HL-60 (cell line): ENCODE measurements at regions not wholly inside any gene's neighbourhood (a gene's known extent, or its start where the extent isn't known, plus 50 kb on each side); places are given as distances from the start of the nearest gene placed in this dataset.
"Not testable (repeated sequence)": the region's sequence is repeated elsewhere in the genome, so short reads cannot be mapped to it uniquely, and the experiment has no call there.

Experiments used
- DNase-seq, 2 experiments: peaks; one replicate each; pipeline ENCODE4 v3.0.0-alpha.2; 2010 to 2020; ENCODE audit warnings: low read depth in 1 of 2, low spot score in 1 of 2
- H3K27ac ChIP-seq: fragments of 250-450 bp; sonication (Bioruptor Pico); replicated peaks from 2 replicates; pipeline ENCODE4 v1.5.1; 2020; ENCODE audit warnings: mild to moderate bottlenecking, moderate library complexity
- H3K27me3 ChIP-seq: fragments of 250-450 bp; sonication (Bioruptor Pico); 2 replicates; pipeline ENCODE4 v1.5.1; 2021; ENCODE audit warnings: mild to moderate bottlenecking, moderate library complexity; ENCODE audit not compliant: insufficient read depth, poor library complexity, severe bottlenecking
- H3K4me3 ChIP-seq: replicated peaks from 2 replicates; pipeline ENCODE4 v1.5.1; 2011; ENCODE audit warnings: mild to moderate bottlenecking, control low read depth, low read length; ENCODE audit not compliant: insufficient read depth
- GABPA ChIP-seq: IDR thresholded peaks from 2 replicates; pipeline ENCODE4 v1.6.1; 2012; ENCODE audit warnings: low read depth
- POLR2AphosphoS5 ChIP-seq: IDR thresholded peaks from 2 replicates; pipeline ENCODE4 v1.6.1; 2012; ENCODE audit warnings: low read depth
- SPI1 ChIP-seq: IDR thresholded peaks from 2 replicates; pipeline ENCODE4 v1.6.1; 2012; ENCODE audit warnings: low read depth, mild to moderate bottlenecking, borderline replicate concordance
- TF ChIP-seq, protein P1 (sequence below): IDR thresholded peaks from one replicate; pipeline ENCODE4 v1.5.1; 2011; ENCODE audit warnings: low read length, control low read depth, inconsistent platforms; ENCODE audit not compliant: insufficient read depth
- TF ChIP-seq, protein P2 (sequence below): IDR thresholded peaks from 2 replicates; pipeline ENCODE4 v1.6.1; 2012; ENCODE audit warnings: low read depth; ENCODE audit not compliant: insufficient replicate concordance

DNA sequence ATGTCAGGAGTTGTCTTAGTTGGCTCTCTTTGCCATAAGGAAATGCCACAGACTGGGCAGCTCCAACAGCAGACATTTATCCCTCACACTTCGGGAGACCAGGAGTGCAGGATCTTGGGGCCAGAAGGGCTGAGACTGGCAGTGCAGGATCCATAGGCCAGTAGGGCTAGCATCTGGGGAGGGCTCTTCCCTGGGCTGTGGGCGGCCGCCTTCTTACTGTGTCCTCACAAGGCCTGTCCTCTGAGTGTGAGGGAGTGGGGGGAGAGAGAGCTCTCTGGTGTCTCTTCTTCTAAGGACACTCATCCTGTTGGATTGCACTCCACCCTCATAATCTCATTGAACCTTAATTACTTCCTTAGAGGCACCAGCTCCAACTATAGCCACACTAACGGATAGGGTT, 87.5 kb upstream of the LRPAP1 start:
- H3K27ac ChIP-seq, H3K27me3 ChIP-seq, H3K4me3 ChIP-seq, DNase-seq: not testable (repeated sequence)

DNA sequence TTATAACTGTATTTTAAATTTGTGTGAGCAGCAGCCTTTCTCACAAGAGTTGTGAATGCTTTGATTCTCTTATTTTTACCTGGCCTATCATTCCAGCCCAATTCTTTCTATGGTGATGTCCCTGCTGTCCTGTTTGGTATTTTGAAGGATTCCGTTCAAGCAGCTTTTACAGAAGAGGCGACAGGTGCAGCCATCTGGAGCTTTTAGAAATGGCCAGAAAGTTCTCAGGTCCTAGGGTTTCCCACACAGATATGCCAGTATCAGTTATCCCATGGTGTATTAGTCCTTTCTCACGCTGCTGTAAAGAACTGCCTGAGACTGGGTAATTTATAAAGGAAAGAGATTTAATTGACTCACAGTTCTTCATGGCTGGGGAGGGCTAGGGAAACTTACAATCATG, 86.1 kb upstream of the LRPAP1 start:
- H3K27ac ChIP-seq, H3K4me3 ChIP-seq, H3K27me3 ChIP-seq, DNase-seq: not testable (repeated sequence)

DNA sequence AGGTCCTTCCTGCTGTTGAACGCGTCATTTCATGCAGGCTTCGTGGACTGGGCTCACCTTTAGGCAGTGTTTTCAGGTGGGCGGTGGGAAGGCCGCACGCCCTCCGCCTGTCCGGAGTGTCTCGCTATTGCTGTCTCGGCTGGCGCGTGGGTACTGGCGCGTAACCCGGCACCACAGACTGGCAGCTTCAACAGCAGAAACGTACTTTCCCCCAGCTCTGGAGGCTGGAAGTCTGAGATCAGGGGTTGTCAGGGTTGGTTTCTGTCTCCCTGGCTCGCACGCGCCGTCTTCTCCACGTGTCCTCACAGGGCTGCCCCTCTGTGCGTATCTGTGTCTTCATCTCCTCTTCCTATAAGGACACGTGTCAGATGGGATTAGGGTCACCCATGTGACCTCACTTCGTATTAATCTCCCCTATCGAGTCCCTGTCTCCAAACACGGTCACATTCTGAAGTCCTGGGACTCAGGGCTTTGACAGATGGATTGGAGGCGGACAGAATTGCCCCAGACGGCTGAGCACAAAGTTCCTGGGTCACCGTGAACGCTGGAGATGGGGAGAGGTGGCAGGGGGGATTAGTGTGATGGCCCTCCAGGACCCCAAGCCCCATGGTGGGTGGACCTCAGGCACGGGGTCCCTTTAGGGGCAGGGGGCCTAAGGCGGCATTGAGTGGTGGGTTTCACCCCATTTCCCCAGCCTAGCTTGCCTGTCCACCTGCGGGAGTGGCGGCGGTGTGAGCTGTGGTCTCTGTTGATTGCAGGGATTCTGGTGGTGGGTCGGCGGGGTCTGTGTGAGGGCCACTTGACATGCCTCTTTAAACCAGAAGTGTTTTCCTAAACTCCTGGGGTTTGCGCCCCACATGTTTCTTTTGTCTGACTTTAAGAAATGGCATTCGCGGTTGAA, 83.4 kb upstream of the LRPAP1 start:
- TF ChIP-seq SPI1 (no peak), POLR2AphosphoS5 (no peak), GABPA (no peak)
- TF ChIP-seq, protein P1, sequence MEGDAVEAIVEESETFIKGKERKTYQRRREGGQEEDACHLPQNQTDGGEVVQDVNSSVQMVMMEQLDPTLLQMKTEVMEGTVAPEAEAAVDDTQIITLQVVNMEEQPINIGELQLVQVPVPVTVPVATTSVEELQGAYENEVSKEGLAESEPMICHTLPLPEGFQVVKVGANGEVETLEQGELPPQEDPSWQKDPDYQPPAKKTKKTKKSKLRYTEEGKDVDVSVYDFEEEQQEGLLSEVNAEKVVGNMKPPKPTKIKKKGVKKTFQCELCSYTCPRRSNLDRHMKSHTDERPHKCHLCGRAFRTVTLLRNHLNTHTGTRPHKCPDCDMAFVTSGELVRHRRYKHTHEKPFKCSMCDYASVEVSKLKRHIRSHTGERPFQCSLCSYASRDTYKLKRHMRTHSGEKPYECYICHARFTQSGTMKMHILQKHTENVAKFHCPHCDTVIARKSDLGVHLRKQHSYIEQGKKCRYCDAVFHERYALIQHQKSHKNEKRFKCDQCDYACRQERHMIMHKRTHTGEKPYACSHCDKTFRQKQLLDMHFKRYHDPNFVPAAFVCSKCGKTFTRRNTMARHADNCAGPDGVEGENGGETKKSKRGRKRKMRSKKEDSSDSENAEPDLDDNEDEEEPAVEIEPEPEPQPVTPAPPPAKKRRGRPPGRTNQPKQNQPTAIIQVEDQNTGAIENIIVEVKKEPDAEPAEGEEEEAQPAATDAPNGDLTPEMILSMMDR: no peak
- TF ChIP-seq, protein P2, sequence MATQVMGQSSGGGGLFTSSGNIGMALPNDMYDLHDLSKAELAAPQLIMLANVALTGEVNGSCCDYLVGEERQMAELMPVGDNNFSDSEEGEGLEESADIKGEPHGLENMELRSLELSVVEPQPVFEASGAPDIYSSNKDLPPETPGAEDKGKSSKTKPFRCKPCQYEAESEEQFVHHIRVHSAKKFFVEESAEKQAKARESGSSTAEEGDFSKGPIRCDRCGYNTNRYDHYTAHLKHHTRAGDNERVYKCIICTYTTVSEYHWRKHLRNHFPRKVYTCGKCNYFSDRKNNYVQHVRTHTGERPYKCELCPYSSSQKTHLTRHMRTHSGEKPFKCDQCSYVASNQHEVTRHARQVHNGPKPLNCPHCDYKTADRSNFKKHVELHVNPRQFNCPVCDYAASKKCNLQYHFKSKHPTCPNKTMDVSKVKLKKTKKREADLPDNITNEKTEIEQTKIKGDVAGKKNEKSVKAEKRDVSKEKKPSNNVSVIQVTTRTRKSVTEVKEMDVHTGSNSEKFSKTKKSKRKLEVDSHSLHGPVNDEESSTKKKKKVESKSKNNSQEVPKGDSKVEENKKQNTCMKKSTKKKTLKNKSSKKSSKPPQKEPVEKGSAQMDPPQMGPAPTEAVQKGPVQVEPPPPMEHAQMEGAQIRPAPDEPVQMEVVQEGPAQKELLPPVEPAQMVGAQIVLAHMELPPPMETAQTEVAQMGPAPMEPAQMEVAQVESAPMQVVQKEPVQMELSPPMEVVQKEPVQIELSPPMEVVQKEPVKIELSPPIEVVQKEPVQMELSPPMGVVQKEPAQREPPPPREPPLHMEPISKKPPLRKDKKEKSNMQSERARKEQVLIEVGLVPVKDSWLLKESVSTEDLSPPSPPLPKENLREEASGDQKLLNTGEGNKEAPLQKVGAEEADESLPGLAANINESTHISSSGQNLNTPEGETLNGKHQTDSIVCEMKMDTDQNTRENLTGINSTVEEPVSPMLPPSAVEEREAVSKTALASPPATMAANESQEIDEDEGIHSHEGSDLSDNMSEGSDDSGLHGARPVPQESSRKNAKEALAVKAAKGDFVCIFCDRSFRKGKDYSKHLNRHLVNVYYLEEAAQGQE: no peak
- no peak for DNase-seq
- H3K27me3 ChIP-seq: no peaks in the 10 kb centered on the region
- no peak overlapping the region for H3K4me3 ChIP-seq
- no peak overlapping the region for H3K27ac ChIP-seq

DNA sequence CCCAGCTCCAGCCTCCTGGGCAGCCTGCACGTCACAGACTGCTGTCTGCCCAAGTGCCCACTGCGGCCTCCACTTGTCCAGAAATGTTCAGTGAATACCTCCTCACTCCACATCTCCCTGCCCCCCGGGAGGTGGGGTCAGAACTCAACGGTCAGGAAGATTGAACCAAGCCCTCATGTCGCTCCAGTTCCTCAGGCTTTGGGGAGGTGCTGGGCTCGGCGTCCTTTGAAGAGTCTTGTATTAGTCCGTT, 82.4 kb upstream of the LRPAP1 start:
- Histone ChIP-seq H3K27me3 (no peaks in the 10 kb centered on the region), H3K27ac (no peak overlapping the region), H3K4me3 (no peak overlapping the region)
- TF ChIP-seq SPI1 (no peak), POLR2AphosphoS5 (no peak), GABPA (no peak)
- TF ChIP-seq, protein P1: no peak
- TF ChIP-seq, protein P2: no peak
- no peak for DNase-seq

DNA sequence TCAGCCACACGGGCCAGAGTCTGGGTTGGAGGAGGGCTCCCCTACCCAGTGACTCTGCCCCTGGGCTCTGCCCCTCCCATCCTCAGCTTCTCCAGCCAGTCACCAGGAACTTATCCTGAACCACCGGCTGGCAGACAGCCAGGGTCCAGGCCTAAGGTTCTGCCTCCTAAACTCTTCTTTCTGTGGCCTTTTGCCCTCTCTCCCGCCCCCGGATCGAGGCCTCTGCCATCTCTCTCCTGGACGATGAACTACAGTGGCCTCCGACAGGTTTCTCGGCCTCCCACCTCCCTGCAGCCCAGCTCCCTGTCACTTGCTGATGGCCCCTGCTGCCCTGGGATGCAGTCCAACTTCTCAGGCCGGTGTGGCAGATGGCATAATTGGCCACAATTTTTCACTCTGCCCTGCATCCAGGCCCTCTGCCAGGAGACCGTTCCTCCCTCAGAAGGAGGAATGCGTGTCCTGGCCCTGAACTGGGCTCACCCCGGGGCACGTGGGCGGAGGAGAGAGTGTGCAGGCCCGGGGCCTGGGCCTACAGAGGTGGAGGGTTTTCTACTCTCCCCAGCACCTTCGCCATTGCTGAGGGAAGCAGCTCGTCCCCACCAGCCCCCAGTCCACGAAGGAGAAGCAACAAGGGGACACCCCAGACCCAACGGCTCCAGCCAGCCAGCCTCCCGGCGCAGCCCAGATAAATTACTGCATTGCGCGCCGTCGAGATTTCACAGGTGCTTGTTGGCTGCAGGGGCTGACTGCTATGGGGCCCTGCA, 81.9 kb upstream of the LRPAP1 start:
- no peak overlapping the region for H3K27ac ChIP-seq

More for the DNA sequence above, 81.9 kb upstream of the LRPAP1 start:
- no peak overlapping the region for H3K4me3 ChIP-seq
- H3K27me3 ChIP-seq: no peaks in the 10 kb centered on the region
- DNase-seq: no peak
- TF ChIP-seq GABPA (no peak), SPI1 (no peak), POLR2AphosphoS5 (no peak)
- TF ChIP-seq, protein P1: no peak
- TF ChIP-seq, protein P2: no peak
